Liver (tissue), 2 donors: ENCODE measurements at regions not wholly inside any gene's neighbourhood (a gene's known extent, or its start where the extent isn't known, plus 50 kb on each side); places are given as distances from the start of the nearest gene placed in this dataset.

ENCODE experiments used
- TF ChIP-seq, protein P1 (sequence below): IDR thresholded peaks from 2 replicates; pipeline ENCODE4 v1.6.1; 2016; ENCODE audit warnings: antibody characterized with exemption
- TF ChIP-seq, protein P2 (sequence below): IDR thresholded peaks from 2 replicates; pipeline ENCODE4 v1.6.1; 2016; ENCODE audit warnings: antibody characterized with exemption
- donor health status: healthy.

DNA sequence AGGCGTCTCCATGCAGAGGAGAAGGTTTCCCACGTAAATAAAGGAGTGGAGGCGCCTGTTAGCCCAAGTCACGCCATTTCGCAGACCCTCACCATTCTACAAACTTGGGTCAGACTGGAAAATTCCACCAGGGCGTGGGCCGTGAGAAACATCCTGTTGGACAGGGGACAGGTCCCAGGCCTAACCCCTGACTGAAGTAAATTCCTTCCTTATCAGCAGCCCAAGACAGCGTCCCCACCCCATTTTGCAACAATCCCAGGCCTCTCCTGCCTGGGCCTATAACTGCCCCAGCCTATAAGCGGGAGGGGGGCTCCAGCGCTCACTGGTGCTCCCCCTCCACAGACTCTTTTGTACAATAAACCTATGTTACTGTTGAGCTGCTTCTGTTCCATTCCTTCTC lies 57.3 kb upstream of the CBLN2 start:
- TF ChIP-seq, protein P1, sequence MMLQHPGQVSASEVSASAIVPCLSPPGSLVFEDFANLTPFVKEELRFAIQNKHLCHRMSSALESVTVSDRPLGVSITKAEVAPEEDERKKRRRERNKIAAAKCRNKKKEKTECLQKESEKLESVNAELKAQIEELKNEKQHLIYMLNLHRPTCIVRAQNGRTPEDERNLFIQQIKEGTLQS: no peak
- TF ChIP-seq, protein P2, sequence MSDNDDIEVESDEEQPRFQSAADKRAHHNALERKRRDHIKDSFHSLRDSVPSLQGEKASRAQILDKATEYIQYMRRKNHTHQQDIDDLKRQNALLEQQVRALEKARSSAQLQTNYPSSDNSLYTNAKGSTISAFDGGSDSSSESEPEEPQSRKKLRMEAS: no peak
